GM19372 (cell line): ENCODE measurements at regions not wholly inside any gene's neighbourhood (a gene's known extent, or its start where the extent isn't known, plus 50 kb on each side); places are given as distances from the start of the nearest gene placed in this dataset.
"Not testable (repeated sequence)": the region's sequence is repeated elsewhere in the genome, so short reads cannot be mapped to it uniquely, and the experiment has no call there.

Experiments used
- ATAC-seq: cut with Tn5 transposase; IDR thresholded peaks from one replicate; pipeline ENCODE4 v1.9.1; 2021; ENCODE audit warnings: mild to moderate bottlenecking, low read depth, moderate library complexity; ENCODE audit not compliant: unreplicated experiment

DNA sequence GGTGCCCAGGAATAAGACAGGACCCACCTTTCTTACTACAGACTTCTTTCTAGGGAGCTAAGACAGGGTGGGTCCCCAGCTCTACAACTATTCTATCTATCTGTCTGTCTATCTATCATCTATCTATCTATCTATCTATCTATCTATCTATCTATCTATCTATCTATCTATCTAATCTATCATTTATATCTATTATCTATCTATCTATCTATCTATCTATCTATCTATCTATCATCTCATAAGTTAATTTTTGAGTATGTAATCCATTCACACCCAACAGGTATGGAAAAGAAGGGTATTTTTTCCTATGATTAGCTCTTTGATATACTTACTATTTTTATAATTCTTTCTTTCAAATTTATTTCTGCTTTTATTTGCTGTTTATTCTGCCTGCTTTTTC is 55.9 kb downstream of the BAMBI start:
- no peak for ATAC-seq

DNA sequence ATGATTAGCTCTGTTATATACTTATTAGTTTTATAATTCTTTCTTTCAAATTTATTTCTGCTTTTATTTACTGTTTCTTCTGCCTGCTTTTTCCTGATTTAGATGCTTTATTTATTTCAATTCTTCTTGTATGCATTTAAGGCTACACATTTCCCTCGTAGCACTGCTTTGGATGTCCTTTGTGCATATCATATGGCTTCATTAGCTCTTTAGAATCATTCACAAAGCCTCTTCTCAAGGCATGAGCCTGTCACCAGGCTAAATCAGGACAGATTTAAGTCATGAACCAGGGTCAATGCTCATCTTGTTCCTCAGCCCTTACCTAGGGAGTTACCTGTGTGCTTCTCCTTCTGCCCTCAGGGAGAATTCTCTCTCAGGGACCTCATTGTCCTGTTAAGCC is 56.3 kb downstream of the BAMBI start:
- no peak for ATAC-seq

DNA sequence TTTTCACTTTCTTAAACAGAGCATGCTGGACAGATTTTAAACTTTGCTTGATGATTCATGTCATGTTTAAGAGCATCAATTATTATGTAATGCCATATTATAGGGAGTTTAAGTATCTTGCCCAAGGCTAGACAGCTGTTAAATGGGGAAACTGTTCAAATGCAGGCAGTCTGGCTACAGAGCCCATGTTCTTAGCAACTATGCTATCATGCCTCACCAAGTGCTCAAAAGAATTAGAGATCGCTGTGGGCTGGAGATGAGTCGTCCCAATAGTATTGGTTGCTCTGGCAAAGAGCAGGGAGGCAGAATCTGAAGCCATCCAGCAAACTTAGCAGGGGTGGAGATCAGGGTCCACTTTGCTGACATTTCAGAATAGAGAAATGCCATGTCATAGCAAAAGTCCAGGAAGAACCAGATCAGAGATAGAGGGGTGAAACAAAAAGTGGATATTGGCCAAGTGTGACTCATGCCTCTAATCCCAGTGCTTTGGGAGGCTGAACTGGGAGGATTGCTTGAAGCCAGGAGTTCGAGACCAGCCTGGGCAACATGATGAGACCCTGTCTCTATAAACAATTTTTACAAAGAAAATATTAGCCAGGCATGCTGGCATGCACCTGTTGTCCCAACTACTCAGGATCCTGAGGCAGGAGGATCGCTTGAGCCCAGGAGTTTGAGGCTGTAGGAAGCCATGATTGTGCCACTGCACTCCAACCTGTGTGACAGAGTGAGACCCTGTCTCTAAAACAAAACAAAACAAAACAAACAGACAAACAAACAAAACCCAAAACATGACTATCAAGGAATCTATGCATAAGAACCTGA is 57.8 kb downstream of the BAMBI start:
- no peak for ATAC-seq

DNA sequence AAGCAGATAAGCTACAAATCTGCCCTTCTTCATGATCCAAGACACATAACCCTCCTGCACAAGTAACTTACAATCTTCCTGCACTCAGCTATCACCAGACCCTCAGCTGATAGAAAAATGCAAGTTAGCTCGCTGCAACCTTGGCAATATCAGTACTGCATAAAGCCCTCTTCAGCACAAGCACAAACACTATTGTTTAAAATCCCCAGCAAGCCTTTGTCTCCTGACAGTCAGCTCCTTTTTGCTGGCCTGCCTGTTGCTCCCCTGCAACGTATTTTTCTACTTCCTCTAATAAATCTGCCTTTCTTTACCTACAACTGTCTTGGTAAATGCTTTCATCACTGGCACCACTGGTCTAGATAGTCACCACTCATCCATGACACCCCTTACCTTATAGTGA is 59.8 kb downstream of the BAMBI start:
- no peak for ATAC-seq

DNA sequence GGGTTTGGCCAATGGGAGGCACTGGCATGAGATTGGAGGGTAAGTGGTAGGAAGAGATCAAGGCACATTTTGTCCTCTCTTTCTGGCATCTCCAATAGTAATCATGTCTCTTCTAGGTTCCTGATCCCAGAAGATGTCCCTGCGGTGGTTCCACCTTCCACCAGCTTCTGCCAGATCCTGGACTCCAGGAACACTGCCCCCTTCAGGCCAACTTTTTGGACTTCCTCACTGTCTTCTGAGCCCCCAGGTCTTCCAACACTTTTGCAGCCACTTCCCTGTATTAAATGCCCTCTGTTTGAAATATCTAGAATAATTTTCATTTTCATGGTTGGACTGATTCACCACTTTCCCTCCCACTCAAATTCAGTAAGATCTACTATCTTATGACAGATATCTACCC is 60.9 kb downstream of the BAMBI start:
- no peak for ATAC-seq

DNA sequence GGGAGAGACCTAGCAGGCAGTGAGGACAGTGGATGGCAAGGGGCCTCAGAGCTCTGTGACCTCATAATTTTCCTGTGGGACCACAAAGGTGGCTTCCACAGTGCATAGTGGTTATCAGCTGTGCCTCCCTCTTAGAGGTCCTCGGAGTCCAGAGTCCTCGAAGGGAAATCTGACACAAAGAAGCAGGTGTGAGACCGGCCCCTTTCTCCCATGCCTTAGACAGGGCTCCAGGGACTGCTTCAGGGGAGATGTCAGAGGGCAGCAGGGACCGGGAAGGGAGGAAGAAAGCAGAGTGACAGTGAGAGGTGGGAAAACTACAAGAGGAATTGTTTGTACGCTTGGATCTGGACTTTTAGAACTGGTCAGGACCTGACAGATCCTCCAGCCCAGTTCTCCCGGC is 66.3 kb downstream of the BAMBI start:
- ATAC-seq, result no peak

DNA sequence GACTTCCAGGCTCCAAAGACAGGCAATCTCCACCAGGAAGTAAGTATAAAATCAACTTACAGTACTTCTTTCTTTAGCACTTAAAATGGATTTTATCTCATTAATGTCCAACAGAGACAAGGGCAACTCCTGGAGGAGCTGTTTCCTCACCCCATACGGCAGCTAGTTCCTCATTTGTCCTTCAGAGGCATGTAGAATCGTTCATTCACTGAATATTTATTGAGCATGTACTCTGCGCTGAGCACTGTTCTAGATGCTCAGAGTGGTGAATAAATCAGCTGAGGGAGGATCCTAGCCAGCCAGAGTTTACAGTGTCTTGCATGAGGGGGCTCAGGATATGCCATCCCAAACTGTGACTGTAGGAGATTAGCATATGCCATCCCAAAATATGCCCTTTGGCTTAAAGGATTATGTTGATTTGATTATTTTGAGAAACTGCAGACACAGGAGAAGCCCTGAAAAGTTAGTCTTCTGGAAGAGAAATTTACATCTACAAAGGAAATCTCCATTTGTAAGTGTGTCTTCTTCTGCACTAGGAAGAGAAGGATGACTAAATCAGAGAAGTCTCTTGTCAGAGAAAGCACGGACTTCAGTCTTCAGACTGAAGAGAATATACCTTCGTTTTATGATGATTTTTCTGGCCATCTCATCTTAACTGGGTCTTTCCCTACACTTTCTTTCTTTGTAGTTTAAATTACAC is 66.9 kb downstream of the BAMBI start:
- no peak for ATAC-seq

DNA sequence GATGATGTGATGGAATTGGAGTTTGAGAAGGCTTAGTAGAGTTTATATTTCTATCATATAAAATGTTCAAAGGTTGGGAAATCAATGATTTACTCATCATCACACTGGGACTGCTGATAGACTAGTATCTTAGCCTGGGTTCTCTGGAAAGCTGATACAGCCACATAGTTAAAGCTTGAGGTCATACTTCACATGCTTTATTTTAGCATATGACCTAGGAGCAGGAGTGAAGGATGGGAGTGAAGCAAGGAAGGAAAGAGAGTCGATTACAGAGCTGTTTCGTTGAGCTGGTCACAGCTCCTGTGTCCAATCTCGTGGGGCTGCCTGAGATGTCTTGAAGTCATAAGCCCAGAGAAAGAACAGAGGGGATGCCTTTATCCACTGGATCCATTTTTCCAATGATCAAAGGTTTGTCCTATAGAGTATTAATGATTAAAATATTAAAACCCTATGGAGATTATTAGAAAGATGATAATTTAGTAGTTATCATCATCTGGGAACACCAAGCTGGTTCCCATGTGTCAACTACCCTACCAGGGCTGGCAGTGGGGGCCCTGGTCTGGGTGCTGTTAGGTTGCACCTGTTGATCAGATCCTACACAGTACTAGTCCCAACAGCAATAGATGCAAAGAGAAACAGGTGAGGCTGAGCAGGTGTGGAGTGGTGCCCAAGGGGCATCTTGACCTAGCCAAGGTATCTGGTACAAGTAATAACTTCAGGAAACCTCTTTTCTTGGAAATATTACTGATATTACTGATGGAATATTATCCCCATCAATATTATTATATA is 77.8 kb downstream of the BAMBI start:
- ATAC-seq, result no peak

DNA sequence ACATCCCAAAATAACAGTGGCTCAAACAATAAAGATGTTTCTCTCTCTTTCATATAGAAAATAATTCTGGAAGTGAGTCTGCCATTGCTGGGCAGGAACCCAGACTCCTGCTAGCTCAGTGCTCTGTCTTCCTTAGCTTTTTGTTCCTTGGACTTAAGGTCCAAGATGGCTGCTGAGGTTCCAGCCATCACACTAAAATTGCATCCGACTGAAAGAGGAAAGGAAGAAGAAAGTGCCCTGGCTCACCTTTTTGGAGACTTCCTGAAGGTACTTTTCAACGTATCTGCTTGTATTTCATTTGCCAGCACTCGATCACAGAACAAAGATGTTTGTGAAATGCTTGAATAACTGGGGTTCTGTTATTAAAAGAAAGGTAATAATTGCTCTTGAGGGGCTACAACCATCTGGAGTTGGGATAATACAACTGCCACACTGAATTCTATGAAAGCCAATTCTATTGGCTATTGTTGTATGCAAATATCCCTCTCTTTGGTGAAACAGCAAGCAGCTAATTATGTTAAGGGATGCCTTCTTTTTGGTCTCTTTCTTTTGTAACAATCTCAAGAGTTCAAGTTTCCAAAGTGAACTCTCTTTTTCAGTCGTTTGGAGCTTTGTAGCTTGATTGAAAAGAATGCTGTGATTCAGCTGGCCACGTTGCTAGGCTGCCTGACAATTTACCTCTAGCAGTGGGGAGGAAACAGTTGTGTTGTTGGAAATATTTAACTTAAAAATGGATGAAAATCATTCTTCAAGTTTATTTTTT is 83.9 kb downstream of the BAMBI start:
- ATAC-seq, result no peak

DNA sequence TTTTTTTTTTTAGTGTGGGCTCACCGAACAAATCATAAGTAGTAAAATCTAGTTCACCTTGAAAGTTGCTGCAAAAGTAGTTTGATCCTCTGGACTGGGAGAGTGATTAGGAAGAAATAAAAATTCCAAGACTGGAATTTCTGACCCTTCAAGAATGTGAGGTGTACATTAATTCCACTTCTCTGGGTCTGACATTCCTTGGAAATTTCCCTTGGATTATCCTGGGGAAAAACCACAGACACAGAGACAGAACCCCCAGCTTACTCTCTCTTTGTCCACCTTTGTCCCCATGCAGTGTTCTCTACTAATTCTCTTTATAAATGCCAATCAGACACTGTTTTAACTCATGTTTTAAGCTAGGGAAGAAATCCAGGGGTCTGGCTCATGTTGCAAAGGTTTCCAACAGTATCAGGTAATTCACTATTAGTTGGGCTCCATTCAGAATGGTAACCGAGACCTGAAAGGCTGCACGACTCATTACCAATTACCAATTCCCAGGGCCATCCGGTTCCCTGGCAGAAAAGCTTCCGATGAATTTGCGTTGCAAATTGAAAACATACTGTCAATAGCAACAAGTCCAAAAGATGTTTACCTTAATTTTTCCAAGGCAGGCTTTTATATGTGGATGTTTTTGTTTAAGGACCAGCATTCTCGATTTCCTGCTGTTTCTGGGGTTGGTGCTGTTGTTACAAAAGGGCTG is 86.3 kb downstream of the BAMBI start:
- ATAC-seq, result no peak

DNA sequence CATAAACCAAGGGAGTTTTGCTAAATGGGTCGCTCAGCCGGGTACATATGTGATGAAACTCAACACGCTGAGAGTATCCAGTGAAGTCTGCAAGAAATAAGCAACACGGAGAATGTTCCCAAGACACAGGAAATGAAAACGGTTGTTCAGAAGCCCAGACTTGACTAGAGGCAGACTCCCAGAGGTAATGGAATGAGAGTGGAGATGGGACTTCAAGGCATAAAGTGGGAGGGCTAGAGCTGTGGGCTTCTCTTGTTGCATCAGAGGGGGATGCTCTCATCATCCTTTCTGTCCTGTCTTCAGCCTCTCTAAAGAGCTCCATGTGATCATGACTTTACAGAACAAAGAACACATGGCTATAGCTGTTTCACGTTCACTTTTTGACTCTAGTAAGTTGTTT is 88.3 kb downstream of the BAMBI start:
- ATAC-seq, result no peak

DNA sequence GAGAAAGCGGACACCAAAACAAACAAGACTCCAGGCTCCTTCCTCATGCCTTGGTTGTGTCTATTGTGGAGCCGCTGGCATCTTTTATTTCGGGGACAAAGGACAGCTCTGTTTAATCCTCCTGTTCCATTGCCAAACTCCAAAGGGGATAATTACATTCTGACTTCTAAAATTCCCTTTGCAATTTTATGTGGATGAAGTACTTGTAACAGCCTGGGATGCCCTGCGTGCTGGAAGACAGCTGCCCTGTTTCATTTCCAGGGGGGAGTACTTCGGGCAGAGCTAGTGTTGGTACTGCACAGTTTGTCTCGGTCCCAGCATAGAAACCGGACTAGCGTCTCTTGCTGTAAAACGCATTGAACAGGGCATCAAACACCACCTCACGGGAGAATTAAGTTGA is 90.9 kb downstream of the BAMBI start:
- no peak for ATAC-seq

DNA sequence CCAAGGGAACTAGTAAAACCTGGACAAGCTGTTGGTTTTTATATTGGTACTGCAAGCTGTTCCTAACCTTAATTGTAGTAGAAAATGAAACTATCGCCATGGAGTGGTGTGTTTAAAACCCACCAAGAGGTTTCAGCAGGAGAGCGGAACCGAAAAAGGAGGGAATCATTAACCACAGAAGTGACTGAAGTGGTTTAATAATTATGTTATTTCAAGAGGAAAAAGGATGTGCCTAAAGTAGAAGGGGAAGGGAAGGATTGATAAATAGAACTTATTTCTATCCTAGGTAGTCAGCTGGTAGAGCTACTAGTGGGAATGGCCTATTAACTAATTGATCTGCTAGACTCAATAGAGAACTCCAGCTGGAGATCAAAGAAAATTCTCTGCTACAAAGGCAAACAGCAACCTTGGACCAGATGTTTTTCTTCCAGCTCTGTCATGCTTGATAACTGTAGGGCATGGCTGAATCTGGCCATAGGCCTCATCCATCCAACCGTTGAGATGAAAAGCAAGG is 91.8 kb downstream of the BAMBI start:
- no peak for ATAC-seq

DNA sequence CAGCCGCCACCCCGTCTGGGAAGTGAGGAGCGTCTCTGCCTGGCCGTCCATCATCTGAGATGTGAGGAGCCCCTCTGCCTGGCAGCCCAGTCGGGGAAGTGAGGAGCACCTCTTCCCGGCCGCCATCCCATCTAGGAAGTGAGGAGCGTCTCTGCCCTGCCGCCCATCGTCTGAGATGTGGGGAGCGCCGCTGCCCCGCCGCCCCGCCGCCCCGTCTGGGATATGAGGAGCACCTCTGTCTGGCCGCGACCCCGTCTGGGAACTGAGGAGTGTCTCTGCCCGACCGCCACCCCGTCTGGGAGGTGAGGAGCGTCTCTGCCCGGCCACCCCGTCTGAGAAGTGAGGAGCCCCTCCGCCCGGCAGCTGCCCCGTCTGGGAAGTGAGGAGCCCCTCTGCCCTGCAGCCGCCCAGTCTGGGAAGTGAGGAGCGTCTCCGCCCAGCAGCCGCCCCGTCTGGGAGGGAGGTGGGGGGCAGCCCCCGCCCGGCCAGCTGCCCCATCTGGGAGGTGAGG is 94.3 kb downstream of the BAMBI start:
- not testable (repeated sequence) for ATAC-seq

DNA sequence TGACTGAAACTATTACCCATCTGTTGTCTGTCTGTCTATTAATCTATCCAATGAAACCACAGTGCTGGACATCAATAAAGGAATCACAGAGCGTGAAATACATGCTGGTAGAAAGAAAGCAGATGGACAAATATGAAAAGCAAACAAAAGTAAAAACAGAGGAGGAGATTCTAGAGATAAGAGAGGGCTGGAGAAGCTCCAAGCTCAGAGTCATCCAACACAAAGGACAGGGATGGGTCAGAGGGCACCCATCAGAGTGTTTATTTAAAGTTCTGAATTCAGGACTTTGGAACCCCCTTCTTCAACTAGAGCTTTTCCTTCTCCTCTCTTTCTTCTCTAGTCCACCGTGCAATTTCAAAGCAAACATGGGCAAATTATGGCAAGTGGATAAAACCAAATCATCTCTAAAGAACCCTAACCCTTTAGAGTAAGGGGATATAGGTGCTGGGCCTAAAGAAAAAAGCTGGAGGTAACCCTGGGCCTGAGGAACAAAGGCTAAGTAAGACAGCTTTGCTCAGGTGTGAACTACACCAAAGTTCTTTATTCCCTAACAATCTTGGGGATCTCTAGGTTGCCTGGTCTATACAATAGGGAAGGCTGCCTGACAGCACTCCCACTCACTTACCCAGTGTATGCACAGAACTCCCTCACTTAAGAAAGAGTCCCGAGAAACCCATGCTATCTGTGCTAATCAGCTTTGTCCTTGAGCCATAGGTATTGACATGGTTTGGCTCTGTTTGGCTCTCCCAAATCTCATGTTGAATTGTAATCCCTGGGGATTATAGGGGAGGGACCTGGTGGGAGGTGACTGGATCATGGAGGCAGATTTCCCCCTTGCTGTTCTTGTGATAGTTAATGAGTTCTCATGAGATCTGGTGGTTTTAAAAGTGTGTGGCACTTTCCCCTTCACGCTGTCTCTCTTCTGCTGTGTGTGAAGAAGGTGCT is 97.0 kb downstream of the BAMBI start:
- no peak for ATAC-seq

DNA sequence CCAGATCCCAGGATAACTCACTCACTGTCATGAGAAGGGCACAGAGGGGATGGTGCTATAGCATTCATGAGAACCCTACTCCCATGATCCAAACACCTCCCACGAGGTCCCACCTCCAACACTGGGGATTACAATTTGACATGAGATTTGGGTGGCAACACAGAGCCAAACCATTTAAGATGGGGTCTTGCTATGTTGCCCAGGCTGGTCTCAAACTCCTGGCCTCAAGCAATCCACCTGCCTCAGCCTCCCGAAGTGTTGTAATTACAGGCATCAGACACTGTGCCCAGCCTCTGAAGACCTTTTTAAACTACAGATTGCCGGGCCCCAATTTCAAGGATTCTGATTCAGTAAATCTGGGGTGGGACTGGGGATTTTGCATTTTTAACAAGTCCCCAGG is 98.5 kb downstream of the BAMBI start:
- ATAC-seq, result no peak

DNA sequence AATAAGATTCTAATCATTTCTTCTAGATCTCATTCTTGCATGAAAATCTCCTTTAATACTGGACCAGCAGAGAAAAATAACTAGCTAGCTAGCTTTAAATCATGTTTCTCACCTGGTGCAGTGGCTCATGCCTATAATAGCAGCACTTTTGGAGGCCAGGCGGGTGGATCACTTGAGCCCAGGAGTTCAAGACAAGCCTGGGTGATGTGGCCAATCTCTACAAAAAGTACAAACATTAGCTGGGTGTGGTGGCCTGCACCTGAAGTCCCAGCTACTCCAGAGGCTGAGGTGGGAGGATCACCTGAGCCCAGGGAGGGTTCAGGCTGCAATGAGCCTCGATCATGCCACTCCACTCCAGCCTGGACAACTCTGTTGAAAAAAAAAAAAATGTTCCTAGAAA is 99.2 kb downstream of the BAMBI start:
- ATAC-seq, result no peak

DNA sequence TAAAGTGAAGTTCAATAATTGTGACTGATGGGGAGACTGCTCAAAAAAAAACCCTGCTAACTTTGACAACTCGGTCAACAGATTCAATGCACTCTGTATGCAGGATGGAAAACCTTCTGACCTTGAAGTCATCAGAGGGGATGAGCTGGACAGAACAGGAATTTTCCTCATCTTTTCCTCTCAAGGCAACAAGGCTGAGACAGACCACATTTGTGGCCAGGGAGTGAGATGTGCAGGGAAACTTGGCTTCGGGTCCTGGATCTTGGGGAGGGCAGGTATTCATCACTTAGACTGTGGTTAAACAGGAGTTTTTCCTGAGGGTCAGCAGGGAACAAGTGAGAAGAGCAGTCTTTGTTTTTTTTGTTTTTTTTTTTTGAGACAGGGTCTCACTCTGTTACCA is 100.6 kb downstream of the BAMBI start:
- ATAC-seq, result no peak

DNA sequence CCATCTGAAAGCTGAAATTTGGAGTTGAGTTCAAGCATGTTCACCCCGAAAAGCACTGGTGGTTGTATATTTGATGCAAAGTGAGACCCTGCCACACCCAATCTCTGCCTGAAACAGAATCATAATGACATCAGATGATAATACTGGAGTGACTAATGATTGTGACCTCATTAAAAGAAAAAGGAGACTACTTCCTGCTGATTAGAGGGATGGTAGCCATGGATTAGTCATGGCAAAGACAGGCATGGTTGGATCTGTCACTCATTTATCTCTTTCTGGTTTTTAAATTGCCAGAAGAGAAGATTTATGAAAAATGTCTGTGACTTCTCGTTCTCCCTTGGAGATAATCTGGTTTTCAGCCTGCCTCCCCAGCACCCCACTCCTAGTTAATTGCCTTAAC is 101.2 kb downstream of the BAMBI start:
- ATAC-seq, result no peak
